A673 (cell line): ENCODE measurements at regions not wholly inside any gene's neighbourhood (a gene's known extent, or its start where the extent isn't known, plus 50 kb on each side); places are given as distances from the start of the nearest gene placed in this dataset.

Source experiments
- BruUV-seq: library from RNA; stranded (reverse); fragments of 400-500 nt; replicated peaks from 2 replicates; lab custom pipeline; 2021; lab: Mats Ljungman, UMichigan
- CTCF ChIA-PET: fragments of 300-600 bp; sonication (Branson Sonifier 250); formaldehyde crosslinking; loops from one replicate; lab custom pipeline; 2022; ENCODE audit warnings: antibody characterized with exemption; lab: Charles Lee
- POLR2A ChIA-PET: fragments of 300-600 bp; sonication (Branson Sonifier 250); formaldehyde crosslinking; loops from one replicate; lab custom pipeline; 2022; ENCODE audit warnings: antibody characterized with exemption; ENCODE audit not compliant: low non-redundant PET; lab: Charles Lee
- DNase-seq: peaks from one replicate; pipeline ENCODE4 v3.0.0-alpha.2; 2015; ENCODE audit warnings: low spot score
- H3K27ac ChIP-seq: fragments of 200-600 bp; sonication (generic); 2 replicates; pipeline ENCODE4 v1.5.1; 2016; ENCODE audit warnings: mixed run types, low read depth, mild to moderate bottlenecking, mixed read lengths, antibody characterized with exemption, low read length; ENCODE audit not compliant: poor library complexity, severe bottlenecking
- H3K27me3 ChIP-seq: fragments of 200-600 bp; sonication (generic); replicated peaks from 2 replicates; pipeline ENCODE4 v1.6.1; 2017; ENCODE audit warnings: mixed run types, low read depth, mild to moderate bottlenecking, mixed read lengths, antibody characterized with exemption, low read length; ENCODE audit not compliant: insufficient read depth, poor library complexity
- H3K36me3 ChIP-seq: fragments of 200-600 bp; sonication (generic); 2 replicates; pipeline ENCODE4 v1.6.1; 2016; ENCODE audit warnings: mixed run types, mild to moderate bottlenecking, mixed read lengths, antibody characterized with exemption, low read length; ENCODE audit not compliant: insufficient read depth, poor library complexity, severe bottlenecking
- H3K4me1 ChIP-seq: fragments of 200-600 bp; sonication (generic); 2 replicates; pipeline ENCODE4 v1.6.1; 2017; ENCODE audit warnings: mixed run types, mild to moderate bottlenecking, mixed read lengths, antibody characterized with exemption, low read length; ENCODE audit not compliant: insufficient read depth, poor library complexity, severe bottlenecking
- H3K4me3 ChIP-seq: fragments of 200-600 bp; sonication (generic); 2 replicates; pipeline ENCODE4 v1.5.1; 2016; ENCODE audit warnings: low read depth, mixed run types, mild to moderate bottlenecking, mixed read lengths, low read length; ENCODE audit not compliant: poor library complexity, severe bottlenecking
- H3K9me3 ChIP-seq: fragments of 200-600 bp; sonication (generic); 2 replicates; pipeline ENCODE4 v1.6.1; 2016; ENCODE audit warnings: mixed run types, low read depth, mild to moderate bottlenecking, mixed read lengths, antibody characterized with exemption, low read length; ENCODE audit not compliant: poor library complexity, severe bottlenecking
- EZH2 ChIP-seq: fragments of 200-600 bp; sonication (generic); IDR thresholded peaks from 2 replicates; pipeline ENCODE4 v1.6.1; 2017; ENCODE audit warnings: borderline replicate concordance, low read depth, mild to moderate bottlenecking, mixed read lengths, antibody characterized with exemption, low read length; ENCODE audit not compliant: poor library complexity, severe bottlenecking
- intact Hi-C: fragments of 100-400 bp; cut with micrococcal nuclease; formaldehyde crosslinking; loops from one replicate; pipeline ENCODE4 v1.10.0; 2022; ENCODE audit not compliant: unreplicated experiment
- TF ChIP-seq, protein P1 (sequence below): fragments of 300-800, 200-600 bp; sonication (generic); conservative IDR thresholded peaks from 2 replicates; pipeline ENCODE4 v1.5.1; 2017; ENCODE audit warnings: low read depth, mild to moderate bottlenecking, antibody characterized with exemption, low read length, moderate library complexity, mixed read lengths

GRCh38 chrX:69015564-69016292, 149.5 kb downstream of the PJA1 start:
- DNase-seq = no peak
- BruUV-seq = no TSS peak
- Histone ChIP-seq H3K4me1 (no peaks in the 10 kb centered on the region), H3K36me3 (no peaks in the 10 kb centered on the region), H3K4me3 (no peak overlapping the region), H3K27me3 (no peaks in the 10 kb centered on the region), H3K9me3 (no peaks in the 10 kb centered on the region), H3K27ac (no peak overlapping the region)
- TF ChIP-seq, protein P1, sequence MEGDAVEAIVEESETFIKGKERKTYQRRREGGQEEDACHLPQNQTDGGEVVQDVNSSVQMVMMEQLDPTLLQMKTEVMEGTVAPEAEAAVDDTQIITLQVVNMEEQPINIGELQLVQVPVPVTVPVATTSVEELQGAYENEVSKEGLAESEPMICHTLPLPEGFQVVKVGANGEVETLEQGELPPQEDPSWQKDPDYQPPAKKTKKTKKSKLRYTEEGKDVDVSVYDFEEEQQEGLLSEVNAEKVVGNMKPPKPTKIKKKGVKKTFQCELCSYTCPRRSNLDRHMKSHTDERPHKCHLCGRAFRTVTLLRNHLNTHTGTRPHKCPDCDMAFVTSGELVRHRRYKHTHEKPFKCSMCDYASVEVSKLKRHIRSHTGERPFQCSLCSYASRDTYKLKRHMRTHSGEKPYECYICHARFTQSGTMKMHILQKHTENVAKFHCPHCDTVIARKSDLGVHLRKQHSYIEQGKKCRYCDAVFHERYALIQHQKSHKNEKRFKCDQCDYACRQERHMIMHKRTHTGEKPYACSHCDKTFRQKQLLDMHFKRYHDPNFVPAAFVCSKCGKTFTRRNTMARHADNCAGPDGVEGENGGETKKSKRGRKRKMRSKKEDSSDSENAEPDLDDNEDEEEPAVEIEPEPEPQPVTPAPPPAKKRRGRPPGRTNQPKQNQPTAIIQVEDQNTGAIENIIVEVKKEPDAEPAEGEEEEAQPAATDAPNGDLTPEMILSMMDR = no peak
- no peak for TF ChIP-seq EZH2
- ChIA-PET POLR2A (no interaction called here), CTCF (no interaction called here)
- intact Hi-C loops = no loop called here

DNA sequence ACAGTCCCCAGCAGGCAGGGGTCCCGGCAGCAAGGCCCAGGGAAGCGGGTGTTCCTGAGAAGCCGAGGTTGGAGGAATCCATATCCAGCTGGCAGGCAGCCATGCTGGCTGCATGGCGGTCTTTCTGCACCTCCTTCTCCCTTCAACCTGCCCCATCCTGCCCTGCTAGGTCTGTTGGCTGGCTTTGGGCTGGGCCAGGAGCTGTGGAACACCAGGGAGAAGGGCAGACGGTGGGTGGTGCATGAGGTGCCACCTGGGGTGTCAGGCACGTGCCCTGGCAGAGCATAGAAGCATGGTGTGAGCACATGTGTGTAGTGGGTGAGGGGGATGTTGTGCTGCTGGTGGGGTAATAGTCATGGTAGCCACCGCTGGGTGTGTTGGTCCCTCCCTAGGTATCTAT, 150.1 kb downstream of the PJA1 start:
- ChIA-PET CTCF (no interaction called here), POLR2A (no interaction called here)
- TF ChIP-seq, protein P1 = no peak
- TF ChIP-seq EZH2 = no peak
- H3K4me3 ChIP-seq = no peak overlapping the region
- no peaks in the 10 kb centered on the region for H3K9me3 ChIP-seq
- no TSS peak for BruUV-seq
- no peak for DNase-seq
- no peak overlapping the region for H3K27ac ChIP-seq
- no peaks in the 10 kb centered on the region for H3K4me1 ChIP-seq
- H3K36me3 ChIP-seq = no peaks in the 10 kb centered on the region
- peaks cover 2% of the 10 kb centered on the region for H3K27me3 ChIP-seq
- intact Hi-C loops = no loop called here

DNA sequence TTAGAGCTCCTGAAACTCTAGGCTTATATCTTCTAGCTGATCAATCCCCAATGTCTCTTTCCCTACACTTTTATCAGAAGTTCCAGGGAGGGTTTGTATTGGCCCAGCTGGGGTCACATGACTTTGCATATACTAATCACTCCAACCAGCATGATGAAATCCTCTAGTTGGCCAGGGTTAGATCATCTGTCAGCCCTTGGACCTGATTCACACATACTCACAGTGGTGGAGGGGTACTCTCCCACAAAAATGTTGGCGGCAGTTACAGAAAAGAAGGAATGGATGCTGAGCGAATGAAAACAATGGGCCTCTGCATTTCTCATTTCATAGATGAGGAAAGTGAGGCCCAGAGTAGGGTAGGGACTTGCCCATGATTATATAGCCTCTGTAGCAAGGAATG, 151.1 kb downstream of the PJA1 start:
- Histone ChIP-seq H3K27ac (no peak overlapping the region), H3K36me3 (no peaks in the 10 kb centered on the region), H3K4me1 (no peaks in the 10 kb centered on the region), H3K4me3 (no peak overlapping the region), H3K27me3 (peaks cover 4% of the 10 kb centered on the region), H3K9me3 (no peaks in the 10 kb centered on the region)
- ChIA-PET CTCF (no interaction called here), POLR2A (no interaction called here)
- intact Hi-C loops = no loop called here
- BruUV-seq = no TSS peak
- TF ChIP-seq, protein P1 = no peak
- no peak for TF ChIP-seq EZH2
- no peak for DNase-seq
